Chondrocyte (in vitro differentiated cells): ENCODE measurements at regions not wholly inside any gene's neighbourhood (a gene's known extent, or its start where the extent isn't known, plus 50 kb on each side); places are given as distances from the start of the nearest gene placed in this dataset.

Experiments used
- DNase-seq: peaks from one replicate; pipeline ENCODE4 v3.0.0; 2021; ENCODE audit warnings: mixed read lengths, low spot score
- H3K27ac Mint-ChIP-seq: one replicate; pipeline ENCODE4 v1.8.0; 2021; ENCODE audit warnings: mild to moderate bottlenecking, moderate library complexity, mixed read lengths; ENCODE audit not compliant: unreplicated experiment
- H3K27me3 Mint-ChIP-seq: 2 replicates; pipeline ENCODE4 v1.8.0; 2021; ENCODE audit warnings: low read depth, mixed read lengths
- H3K36me3 Mint-ChIP-seq: 2 replicates; pipeline ENCODE4 v1.8.0; 2021; ENCODE audit warnings: low read depth, mixed read lengths
- H3K4me1 Mint-ChIP-seq: 2 replicates; pipeline ENCODE4 v1.8.0; 2021; ENCODE audit warnings: low read depth, mild to moderate bottlenecking, mixed read lengths
- H3K4me3 Mint-ChIP-seq: one replicate; pipeline ENCODE4 v1.8.0; 2021; ENCODE audit warnings: mild to moderate bottlenecking, moderate library complexity, mixed read lengths; ENCODE audit not compliant: unreplicated experiment
- H3K9me3 Mint-ChIP-seq: 2 replicates; pipeline ENCODE4 v1.8.0; 2021; ENCODE audit warnings: low read depth, mixed read lengths
- CTCF ChIP-seq: fragments of 200-600 bp; sonication (generic); IDR thresholded peaks from 2 replicates; pipeline ENCODE4 v1.5.0; 2021; ENCODE audit warnings: antibody characterized with exemption, mild to moderate bottlenecking, moderate library complexity

GRCh38 chr10:28243923-28244322, 58.9 kb downstream of the MPP7 start:
- Mint-ChIP-seq H3K27ac (no peak overlapping the region), H3K9me3 (peaks cover 3% of the 10 kb centered on the region), H3K27me3 (no peaks in the 10 kb centered on the region), H3K4me3 (no peak overlapping the region), H3K36me3 (peaks cover 3% of the 10 kb centered on the region), H3K4me1 (peaks cover 50% of the 10 kb centered on the region)
- DNase-seq, result no peak
- no peak for TF ChIP-seq CTCF

- Mint-ChIP-seq H3K4me3 (no peak overlapping the region), H3K9me3 (peaks cover 3% of the 10 kb centered on the region), H3K27me3 (no peaks in the 10 kb centered on the region), H3K27ac (no peak overlapping the region), H3K36me3 (peaks cover 3% of the 10 kb centered on the region), H3K4me1 (peaks cover 43% of the 10 kb centered on the region)
- no peak for DNase-seq
- TF ChIP-seq CTCF, result no peak
These were observed 60.2 kb downstream of the MPP7 start for GRCh38 chr10:28242555-28243204.

DNA sequence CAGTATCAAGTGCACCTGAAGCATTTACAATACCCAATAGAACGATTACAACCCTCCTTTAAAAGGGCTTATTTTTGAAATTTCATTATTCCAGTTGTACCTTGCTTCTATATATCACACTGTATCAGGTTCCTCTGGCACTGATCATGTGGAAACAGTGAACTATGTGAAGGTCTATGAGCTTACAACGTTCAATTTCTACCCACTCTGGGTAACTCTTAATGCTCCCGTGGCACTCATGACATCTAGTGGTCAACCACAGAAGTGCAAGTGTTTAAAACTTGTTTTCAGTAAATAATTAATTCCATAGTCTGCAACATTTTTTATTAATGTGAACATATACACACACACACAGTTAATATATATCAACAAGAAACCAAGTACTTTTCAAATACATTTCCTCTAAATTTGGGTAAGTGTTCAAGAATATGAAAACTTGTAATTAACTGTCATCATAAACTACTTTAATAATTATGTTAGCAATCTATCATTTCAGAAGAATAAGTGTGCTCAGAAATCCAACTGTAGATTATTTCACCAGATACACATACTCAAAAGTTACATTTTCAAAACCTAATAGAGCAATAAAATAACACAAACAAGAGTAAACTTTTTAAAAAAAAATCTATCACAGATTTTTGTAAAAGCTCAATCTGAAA, 61.0 kb downstream of the MPP7 start:
- Mint-ChIP-seq H3K36me3 (peaks cover 3% of the 10 kb centered on the region), H3K4me3 (no peak overlapping the region), H3K27ac (no peak overlapping the region), H3K9me3 (peaks cover 3% of the 10 kb centered on the region), H3K27me3 (no peaks in the 10 kb centered on the region), H3K4me1 (peaks cover 39% of the 10 kb centered on the region)
- DNase-seq, result no peak
- peak; percentile 98 for TF ChIP-seq CTCF

GRCh38 chr10:28240400-28240799, 62.5 kb downstream of the MPP7 start:
- no peak overlapping the region for H3K27ac Mint-ChIP-seq
- peaks cover 26% of the 10 kb centered on the region for H3K4me1 Mint-ChIP-seq
- no peaks in the 10 kb centered on the region for H3K27me3 Mint-ChIP-seq
- no peak overlapping the region for H3K4me3 Mint-ChIP-seq
- TF ChIP-seq CTCF, result no peak
- DNase-seq, result no peak
- peaks cover 7% of the 10 kb centered on the region for H3K36me3 Mint-ChIP-seq
- H3K9me3 Mint-ChIP-seq, result no peaks in the 10 kb centered on the region

- no peak overlapping the region for H3K27ac Mint-ChIP-seq
- peaks cover 19% of the 10 kb centered on the region for H3K36me3 Mint-ChIP-seq
- DNase-seq, result no peak
- no peak overlapping the region for H3K4me3 Mint-ChIP-seq
- TF ChIP-seq CTCF, result no peak
- H3K27me3 Mint-ChIP-seq, result no peaks in the 10 kb centered on the region
- no peaks in the 10 kb centered on the region for H3K9me3 Mint-ChIP-seq
- H3K4me1 Mint-ChIP-seq, result peaks cover 16% of the 10 kb centered on the region
These were observed 66.3 kb downstream of the MPP7 start for GRCh38 chr10:28236591-28236990.
